ENCODE measurements at regions not wholly inside any gene's neighbourhood (a gene's known extent, or its start where the extent isn't known, plus 50 kb on each side); places are given as distances from the start of the nearest gene placed in this dataset.
"Not testable (repeated sequence)": the region's sequence is repeated elsewhere in the genome, so short reads cannot be mapped to it uniquely, and the experiment has no call there.

DNA sequence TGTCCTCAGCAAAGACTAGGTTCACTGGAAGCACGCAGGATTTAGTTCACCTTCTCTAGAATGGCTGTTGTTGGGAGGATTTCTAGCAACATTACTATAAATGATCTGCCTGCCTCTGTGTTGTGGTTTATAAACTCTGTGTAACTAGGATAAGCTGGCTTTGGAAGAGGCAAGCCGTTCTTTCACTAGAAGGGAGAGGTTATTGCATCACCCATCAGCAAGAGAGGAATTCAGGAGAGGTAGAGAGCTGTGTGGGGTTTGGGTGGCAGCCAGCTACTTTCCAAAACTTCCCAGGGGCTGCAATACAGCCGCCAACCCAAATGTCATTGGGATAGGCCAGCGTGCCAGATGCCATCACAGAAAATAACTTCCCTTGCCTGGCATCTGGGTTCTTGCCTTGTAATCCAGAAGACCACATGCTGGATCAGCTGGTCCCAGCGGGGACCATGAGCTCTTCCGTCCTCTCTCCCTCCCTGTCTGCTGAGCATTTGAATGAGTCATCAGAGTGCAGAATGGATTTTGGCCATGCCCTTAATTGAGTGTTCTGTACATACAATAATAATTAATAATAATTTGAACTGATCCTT lies 95.7 kb upstream of the RBFOX1 start:
- no peak for DNase-seq (ENCODE audit: low read depth, low spot score)
- H3K9me3 ChIP-seq (ENCODE audit: low read depth, low read length): no peaks in the 10 kb centered on the region
- no peaks in the 10 kb centered on the region for H3K36me3 ChIP-seq (ENCODE audit: insufficient read depth, low read length)
- H3K27ac ChIP-seq: no peak overlapping the region
- H3K4me3 ChIP-seq: no peak overlapping the region
- H3K9ac ChIP-seq (ENCODE audit: insufficient read length): no peak overlapping the region
- TF ChIP-seq FOXP2 (optimal IDR thresholded peaks at IDR 0.05; ENCODE audit: control extremely low read depth, extremely low read length, insufficient read depth) (no peak), POLR2AphosphoS5 (IDR thresholded peaks at IDR 0.05; ENCODE audit: borderline replicate concordance, low read depth, low read length) (no peak), EZH2 (IDR thresholded peaks at IDR 0.05) (no peak)

DNA sequence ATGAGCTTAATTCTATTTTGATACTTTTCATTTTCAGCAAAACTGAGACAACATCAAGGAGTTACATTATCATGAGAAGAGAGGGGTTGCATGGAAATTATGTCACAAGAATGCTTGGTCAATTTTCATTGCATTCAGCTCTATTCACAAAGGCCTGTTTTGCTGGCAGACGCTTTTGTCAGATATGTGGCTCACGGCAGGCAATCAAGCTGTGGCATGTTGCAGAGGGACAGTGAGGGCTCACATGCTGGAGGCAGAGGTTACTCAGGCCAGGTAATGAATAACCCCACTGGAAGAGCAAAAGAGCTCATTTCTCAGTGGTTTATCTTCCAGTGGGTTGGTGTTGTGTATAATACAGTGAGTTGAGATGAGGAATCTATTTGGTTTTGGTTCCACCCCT lies 98.7 kb upstream of the RBFOX1 start:
- no peaks in the 10 kb centered on the region for H3K36me3 ChIP-seq (ENCODE audit: insufficient read depth, low read length)
- DNase-seq (ENCODE audit: low read depth, low spot score): no peak
- no peak overlapping the region for H3K9ac ChIP-seq (ENCODE audit: insufficient read length)
- no peaks in the 10 kb centered on the region for H3K9me3 ChIP-seq (ENCODE audit: low read depth, low read length)
- no peak overlapping the region for H3K4me3 ChIP-seq
- TF ChIP-seq FOXP2 (optimal IDR thresholded peaks at IDR 0.05; ENCODE audit: control extremely low read depth, extremely low read length, insufficient read depth) (no peak), POLR2AphosphoS5 (IDR thresholded peaks at IDR 0.05; ENCODE audit: borderline replicate concordance, low read depth, low read length) (no peak), EZH2 (IDR thresholded peaks at IDR 0.05) (no peak)
- H3K27ac ChIP-seq: no peak overlapping the region

DNA sequence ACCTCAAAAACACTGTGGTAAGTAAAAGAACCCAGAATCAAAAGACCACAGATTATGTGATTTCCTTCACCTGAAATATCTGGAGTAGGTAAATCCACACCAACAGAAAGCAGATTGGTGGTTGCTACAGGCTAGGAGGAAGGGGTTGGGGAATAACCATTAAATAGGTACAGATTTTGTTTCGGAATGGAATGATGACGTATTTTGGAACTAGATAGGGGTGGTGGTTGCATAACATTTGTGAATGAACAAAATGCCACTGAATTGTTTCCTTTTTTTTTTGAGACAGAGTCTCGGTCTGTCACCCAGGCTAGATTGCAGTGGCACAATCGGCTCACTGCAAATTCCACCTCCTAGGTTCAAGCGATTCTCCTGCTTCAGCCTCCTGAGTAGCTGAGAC lies 100.9 kb upstream of the RBFOX1 start:
- H3K4me3 ChIP-seq: no peak overlapping the region
- TF ChIP-seq FOXP2 (optimal IDR thresholded peaks at IDR 0.05; ENCODE audit: control extremely low read depth, extremely low read length, insufficient read depth): no peak
- TF ChIP-seq EZH2 (IDR thresholded peaks at IDR 0.05): no peak
- no peak for TF ChIP-seq POLR2AphosphoS5 (IDR thresholded peaks at IDR 0.05; ENCODE audit: borderline replicate concordance, low read depth, low read length)
- no peaks in the 10 kb centered on the region for H3K36me3 ChIP-seq (ENCODE audit: insufficient read depth, low read length)
- no peak overlapping the region for H3K9ac ChIP-seq (ENCODE audit: insufficient read length)
- no peak for DNase-seq (ENCODE audit: low read depth, low spot score)
- no peak overlapping the region for H3K27ac ChIP-seq
- H3K9me3 ChIP-seq (ENCODE audit: low read depth, low read length): no peaks in the 10 kb centered on the region

DNA sequence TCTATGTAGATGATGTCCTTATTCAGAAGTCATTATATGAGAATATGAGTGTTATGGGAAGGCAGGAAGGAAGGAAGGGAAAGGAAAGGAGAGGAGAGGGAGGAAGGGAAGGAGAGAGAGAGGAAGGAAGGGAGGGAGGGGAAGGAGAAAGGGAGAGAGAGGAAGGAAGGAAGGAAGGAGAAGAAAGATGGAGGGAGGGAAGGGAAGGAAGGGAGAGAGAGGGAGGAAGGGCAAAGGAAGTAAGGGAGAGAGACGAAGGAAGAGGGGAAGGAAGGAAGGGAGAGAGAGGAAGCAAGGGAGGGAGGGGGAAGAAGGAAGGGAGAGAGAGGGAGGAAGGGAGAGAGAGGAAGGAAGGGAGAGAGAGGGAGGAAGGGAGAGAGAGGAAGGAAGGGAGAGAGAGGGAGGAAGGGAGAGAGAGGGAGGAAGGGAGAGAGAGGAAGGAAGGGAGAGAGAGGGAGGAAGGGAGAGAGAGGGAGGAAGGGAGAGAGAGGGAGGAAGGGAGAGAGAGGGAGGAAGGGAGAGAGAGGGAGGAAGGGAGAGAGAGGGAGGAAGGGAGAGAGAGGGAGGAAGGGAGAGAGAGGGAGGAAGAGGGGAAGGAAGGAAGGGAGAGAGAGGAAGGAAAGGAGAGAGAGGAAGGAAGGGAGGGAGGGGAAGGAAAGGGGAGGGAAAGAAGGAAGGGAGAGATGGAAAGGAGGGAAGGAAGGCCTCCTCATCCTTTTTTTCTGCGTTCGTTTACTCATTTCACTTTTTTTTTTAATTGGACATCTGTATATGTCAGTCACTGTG lies 103.0 kb upstream of the RBFOX1 start:
- H3K4me3 ChIP-seq; H3K9ac ChIP-seq (ENCODE audit: insufficient read length); H3K36me3 ChIP-seq (ENCODE audit: insufficient read depth, low read length); DNase-seq (ENCODE audit: low read depth, low spot score); H3K27ac ChIP-seq; H3K9me3 ChIP-seq (ENCODE audit: low read depth, low read length): not testable (repeated sequence)

DNA sequence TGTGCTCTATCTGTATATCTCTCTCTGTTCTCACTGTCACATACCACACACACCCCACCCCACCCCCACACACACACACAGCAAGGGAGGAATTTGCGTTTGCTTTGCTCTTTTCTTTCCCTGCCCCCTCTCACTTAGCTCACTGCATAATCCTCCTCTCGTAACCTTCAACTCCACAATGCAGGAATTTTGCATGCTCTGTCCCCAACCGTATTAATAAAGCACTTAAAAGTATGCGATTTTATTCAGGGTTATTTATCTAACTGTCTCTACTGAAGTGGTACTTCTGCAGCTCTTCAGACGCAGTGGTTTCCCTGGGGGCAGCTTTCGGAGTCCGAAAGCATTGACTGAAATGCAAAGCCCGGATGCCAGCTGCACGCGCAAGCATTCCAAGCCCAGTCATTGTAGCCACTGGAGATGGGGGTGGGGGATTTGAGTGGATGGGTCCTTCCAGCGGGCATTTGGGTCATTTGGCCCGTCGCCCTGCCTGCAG lies 105.4 kb upstream of the RBFOX1 start:
- no peak for DNase-seq (ENCODE audit: low read depth, low spot score)
- H3K36me3 ChIP-seq (ENCODE audit: insufficient read depth, low read length): no peaks in the 10 kb centered on the region
- no peak overlapping the region for H3K27ac ChIP-seq
- no peak overlapping the region for H3K9ac ChIP-seq (ENCODE audit: insufficient read length)
- H3K4me3 ChIP-seq: no peak overlapping the region
- no peaks in the 10 kb centered on the region for H3K9me3 ChIP-seq (ENCODE audit: low read depth, low read length)
- no peak for TF ChIP-seq EZH2 (IDR thresholded peaks at IDR 0.05)
- no peak for TF ChIP-seq FOXP2 (optimal IDR thresholded peaks at IDR 0.05; ENCODE audit: control extremely low read depth, extremely low read length, insufficient read depth)
- TF ChIP-seq POLR2AphosphoS5 (IDR thresholded peaks at IDR 0.05; ENCODE audit: borderline replicate concordance, low read depth, low read length): no peak

DNA sequence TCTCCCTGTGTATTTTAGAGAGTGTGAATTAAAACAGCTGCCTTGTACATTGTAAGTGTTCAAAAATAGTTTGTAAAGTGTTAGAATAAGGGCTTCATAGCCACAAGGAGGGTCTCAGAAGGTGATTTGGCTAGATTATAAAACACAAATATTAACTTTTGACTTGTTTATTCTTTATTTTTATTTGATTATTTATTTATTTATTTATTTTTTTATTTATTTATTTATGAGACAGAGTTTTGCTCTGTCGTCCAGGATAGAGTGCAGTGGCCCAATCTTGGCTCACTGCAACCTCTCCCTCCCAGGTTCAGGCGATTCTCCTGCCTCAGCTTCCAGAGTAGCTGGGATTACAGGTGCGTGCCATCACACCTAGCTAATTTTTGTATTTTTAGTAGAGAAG lies 111.5 kb upstream of the RBFOX1 start:
- Histone ChIP-seq H3K27ac (no peak overlapping the region), H3K9ac (ENCODE audit: insufficient read length) (no peak overlapping the region), H3K9me3 (ENCODE audit: low read depth, low read length) (no peaks in the 10 kb centered on the region), H3K36me3 (ENCODE audit: insufficient read depth, low read length) (no peaks in the 10 kb centered on the region), H3K4me3 (no peak overlapping the region)
- TF ChIP-seq POLR2AphosphoS5 (IDR thresholded peaks at IDR 0.05; ENCODE audit: borderline replicate concordance, low read depth, low read length) (no peak), EZH2 (IDR thresholded peaks at IDR 0.05) (no peak), FOXP2 (optimal IDR thresholded peaks at IDR 0.05; ENCODE audit: control extremely low read depth, extremely low read length, insufficient read depth) (no peak)
- DNase-seq (ENCODE audit: low read depth, low spot score): no peak

DNA sequence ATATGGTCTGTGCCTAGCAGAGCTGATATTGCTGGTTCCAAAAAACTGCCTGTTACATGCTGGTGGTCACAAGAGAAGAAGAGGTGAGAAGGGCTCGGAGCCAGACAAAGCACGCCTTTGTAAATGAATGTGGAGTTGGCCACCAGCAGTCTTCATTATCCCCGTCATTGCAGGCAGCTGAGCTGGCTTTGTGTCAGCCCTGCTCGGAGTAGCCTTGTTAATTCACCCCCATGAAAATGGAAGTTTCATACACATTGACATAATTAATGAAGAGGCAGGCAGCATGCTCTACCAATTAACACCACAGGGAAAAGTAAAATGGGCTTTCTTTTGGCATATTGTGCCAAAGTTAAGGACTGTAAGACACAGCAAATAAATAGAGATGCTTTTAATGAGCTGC lies 113.7 kb upstream of the RBFOX1 start:
- no peak for DNase-seq (ENCODE audit: low read depth, low spot score)
- Histone ChIP-seq H3K4me3 (no peak overlapping the region), H3K36me3 (ENCODE audit: insufficient read depth, low read length) (no peaks in the 10 kb centered on the region), H3K27ac (no peak overlapping the region), H3K9ac (ENCODE audit: insufficient read length) (no peak overlapping the region), H3K9me3 (ENCODE audit: low read depth, low read length) (no peaks in the 10 kb centered on the region)
- TF ChIP-seq FOXP2 (optimal IDR thresholded peaks at IDR 0.05; ENCODE audit: control extremely low read depth, extremely low read length, insufficient read depth) (no peak), POLR2AphosphoS5 (IDR thresholded peaks at IDR 0.05; ENCODE audit: borderline replicate concordance, low read depth, low read length) (no peak), EZH2 (IDR thresholded peaks at IDR 0.05) (no peak)

DNA sequence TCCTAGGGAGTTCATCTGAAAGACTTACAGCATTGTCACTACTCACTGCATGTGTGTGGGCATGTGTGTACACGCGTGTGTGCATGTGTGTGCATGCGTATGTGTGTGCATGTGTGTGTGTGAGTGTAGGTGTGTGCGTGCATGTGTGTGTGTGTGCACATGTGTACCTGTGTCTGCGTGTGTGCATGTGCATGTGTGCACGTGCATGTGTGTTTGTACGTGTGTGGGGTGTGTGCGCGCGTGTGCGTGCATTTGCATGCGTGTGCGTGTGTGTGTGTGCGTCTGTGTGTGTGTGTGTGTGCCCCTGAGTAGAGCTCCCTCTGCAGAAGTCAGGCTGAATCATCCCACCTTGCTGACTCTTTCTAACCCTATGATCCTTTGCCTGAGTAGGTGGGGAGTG lies 114.8 kb upstream of the RBFOX1 start:
- H3K9ac ChIP-seq (ENCODE audit: insufficient read length): no peak overlapping the region
- TF ChIP-seq FOXP2 (optimal IDR thresholded peaks at IDR 0.05; ENCODE audit: control extremely low read depth, extremely low read length, insufficient read depth): no peak
- no peak for TF ChIP-seq POLR2AphosphoS5 (IDR thresholded peaks at IDR 0.05; ENCODE audit: borderline replicate concordance, low read depth, low read length)
- TF ChIP-seq EZH2 (IDR thresholded peaks at IDR 0.05): no peak
- H3K27ac ChIP-seq: no peak overlapping the region
- no peak for DNase-seq (ENCODE audit: low read depth, low spot score)
- no peaks in the 10 kb centered on the region for H3K36me3 ChIP-seq (ENCODE audit: insufficient read depth, low read length)
- H3K9me3 ChIP-seq (ENCODE audit: low read depth, low read length): no peaks in the 10 kb centered on the region
- H3K4me3 ChIP-seq: no peak overlapping the region

Measured in SK-N-MC (cell line).